ENCODE measurements at regions not wholly inside any gene's neighbourhood (a gene's known extent, or its start where the extent isn't known, plus 50 kb on each side); places are given as distances from the start of the nearest gene placed in this dataset.

GRCh38 chr22:49146511-49146910, 681.2 kb downstream of the BRD1 start:
- TF ChIP-seq CTCF (IDR thresholded peaks at IDR 0.05), result no peak
- no peak for TF ChIP-seq ZFX (IDR thresholded peaks at IDR 0.05; ENCODE audit: borderline replicate concordance)
